Activated naive CD4-positive, alpha-beta T cell treated with anti-CD3 and anti-CD28 coated beads, Interleukin-2, amount 50 U/mL, for 16 hours (primary cell): ENCODE measurements at regions not wholly inside any gene's neighbourhood (a gene's known extent, or its start where the extent isn't known, plus 50 kb on each side); places are given as distances from the start of the nearest gene placed in this dataset.
"Not testable (repeated sequence)": the region's sequence is repeated elsewhere in the genome, so short reads cannot be mapped to it uniquely, and the experiment has no call there.

Experiments used
- DNase-seq: peaks from one replicate; pipeline ENCODE4 v3.0.0-alpha.2; 2020

- no peak for DNase-seq
Measured at GRCh38 chr6:147930745-147931144, 411.9 kb upstream of the SASH1 start.

- DNase-seq: no peak
Measured at GRCh38 chr6:147933224-147933623, 409.4 kb upstream of the SASH1 start.

- no peak for DNase-seq
Measured at GRCh38 chr6:147935656-147936055, 407.0 kb upstream of the SASH1 start.

GRCh38 chr6:147936703-147937470, 405.8 kb upstream of the SASH1 start:
- DNase-seq: no peak

- no peak for DNase-seq
Measured at GRCh38 chr6:147941143-147941542, 401.5 kb upstream of the SASH1 start.

- no peak for DNase-seq
Measured at GRCh38 chr6:147942363-147942762, 400.3 kb upstream of the SASH1 start.

GRCh38 chr6:147944122-147944521, 398.5 kb upstream of the SASH1 start:
- no peak for DNase-seq

- no peak for DNase-seq
Measured at GRCh38 chr6:147947521-147947920, 395.1 kb upstream of the SASH1 start.

GRCh38 chr6:147949981-147950622, 392.5 kb upstream of the SASH1 start:
- DNase-seq: no peak

- DNase-seq: no peak
Measured at GRCh38 chr6:147950623-147950987, 392.0 kb upstream of the SASH1 start.

GRCh38 chr6:147951726-147952125, 390.9 kb upstream of the SASH1 start:
- DNase-seq: no peak

GRCh38 chr6:147954938-147955337, 387.7 kb upstream of the SASH1 start:
- DNase-seq: no peak

- DNase-seq: no peak
Measured at GRCh38 chr6:147958683-147959082, 384.0 kb upstream of the SASH1 start.

GRCh38 chr6:147961481-147962141, 381.0 kb upstream of the SASH1 start:
- DNase-seq: no peak

- DNase-seq: not testable (repeated sequence)
Measured at GRCh38 chr6:147965448-147965847, 377.2 kb upstream of the SASH1 start.

GRCh38 chr6:147970970-147971369, 371.7 kb upstream of the SASH1 start:
- no peak for DNase-seq

- no peak for DNase-seq
Measured at GRCh38 chr6:147972448-147972847, 370.2 kb upstream of the SASH1 start.

GRCh38 chr6:147973806-147974205, 368.8 kb upstream of the SASH1 start:
- no peak for DNase-seq

GRCh38 chr6:147974376-147974775, 368.3 kb upstream of the SASH1 start:
- no peak for DNase-seq

- no peak for DNase-seq
Measured at GRCh38 chr6:147977851-147978465, 364.7 kb upstream of the SASH1 start.

GRCh38 chr6:147979966-147980365, 362.7 kb upstream of the SASH1 start:
- no peak for DNase-seq

GRCh38 chr6:147983581-147984366, 358.9 kb upstream of the SASH1 start:
- DNase-seq: no peak

GRCh38 chr6:147986846-147987245, 355.8 kb upstream of the SASH1 start:
- DNase-seq: no peak
